Kidney (tissue), 13 donors: ENCODE measurements at regions not wholly inside any gene's neighbourhood (a gene's known extent, or its start where the extent isn't known, plus 50 kb on each side); places are given as distances from the start of the nearest gene placed in this dataset.

Experiments
- DNase-seq, 5 donors: peaks; one replicate each; pipeline ENCODE4 v3.0.0-alpha.2; 2013 to 2020
- FAIRE-seq: peaks from 2 replicates; lab custom pipeline; 2012; peaks lifted over from hg19 to GRCh38; lab: Jason Lieb, UNC
- H3K27ac ChIP-seq, 2 donors: one replicate each; pipeline ENCODE4 v1.7.0; 2013; ENCODE audit warnings: low read depth in 2 of 2, low read length in 2 of 2, inconsistent platforms in 1 of 2
- H3K27me3 ChIP-seq: one replicate; pipeline ENCODE4 v1.7.1; 2013; ENCODE audit warnings: low read length, inconsistent platforms; ENCODE audit not compliant: control insufficient read depth, insufficient read depth
- H3K36me3 ChIP-seq, 3 donors: one replicate each; pipeline versions ENCODE4 v1.7.0 to v1.7.1; 2013; ENCODE audit warnings: low read length in 3 of 3, control low read depth in 1 of 3, inconsistent platforms in 1 of 3; ENCODE audit not compliant: insufficient read depth in 3 of 3, control insufficient read depth in 2 of 3
- H3K4me1 ChIP-seq, 3 donors: one replicate each; pipeline versions ENCODE4 v1.7.0 to v1.7.1; 2013; ENCODE audit warnings: low read length in 3 of 3, inconsistent platforms in 1 of 3, low read depth in 1 of 3; ENCODE audit not compliant: control insufficient read depth in 2 of 3, insufficient read depth in 2 of 3
- H3K4me3 ChIP-seq, 3 donors: one replicate each; pipeline versions ENCODE4 v1.7.0 to v1.8.1; 2013; ENCODE audit warnings: low read length in 3 of 3, control low read depth in 1 of 3, inconsistent platforms in 1 of 3
- H3K9ac ChIP-seq, 3 donors: one replicate each; pipeline versions ENCODE4 v1.7.0 to v1.7.1; 2013; ENCODE audit warnings: low read length in 3 of 3, control low read depth in 1 of 3, inconsistent platforms in 1 of 3
- H3K9me3 ChIP-seq, 3 donors: one replicate each; pipeline versions ENCODE4 v1.7.0 to v1.7.1; 2013; ENCODE audit warnings: low read length in 3 of 3, control low read depth in 1 of 3, inconsistent platforms in 1 of 3; ENCODE audit not compliant: control insufficient read depth in 2 of 3, insufficient read depth in 1 of 3
- CTCF ChIP-seq: IDR thresholded peaks from 3 replicates; pipeline ENCODE4 v1.5.1; 2012; ENCODE audit warnings: mild to moderate bottlenecking, moderate library complexity, borderline replicate concordance; ENCODE audit not compliant: insufficient read depth; ENCODE audit errors: extremely low read depth
- intact Hi-C: fragments of 100-400 bp; cut with DNase I; formaldehyde crosslinking; loops from one replicate; pipeline ENCODE4 v1.11.1; 2022
- donor health status: control.
- donor health status: control.
- donor health status: control.
- donor health status: control.
- donor health status: control.
- donor health status: DM: yes; HTN: yes; CAD: no.
- donor health status: Normal renal cell carcinoma (clear cell type).

DNA sequence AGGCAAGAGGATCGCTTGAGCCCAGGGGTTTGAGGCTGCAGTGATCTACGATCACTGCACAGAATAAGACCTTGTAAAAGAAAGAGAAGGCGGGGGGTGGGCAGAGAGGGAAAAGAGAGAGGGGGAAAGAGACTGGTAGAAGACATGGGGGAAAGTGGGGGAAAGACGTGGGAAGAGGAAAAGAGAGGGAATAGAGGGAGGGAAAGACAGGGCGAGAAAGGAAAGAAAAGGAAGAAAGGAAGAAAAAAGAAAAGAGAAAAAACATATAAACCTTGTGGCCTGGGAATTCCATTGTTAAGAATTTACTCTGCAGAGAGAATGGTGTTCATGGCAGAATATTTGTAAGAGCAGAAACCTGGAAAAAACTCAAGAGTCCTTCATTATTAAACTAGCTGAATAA lies 120.4 kb downstream of the RMI2 start:
- no peak overlapping the region for H3K27ac ChIP-seq
- no peak for TF ChIP-seq CTCF
- H3K9ac ChIP-seq, result no peak overlapping the region
- H3K4me1 ChIP-seq, result no peaks in the 10 kb centered on the region
- FAIRE-seq, result no peak
- no peak for DNase-seq
- H3K9me3 ChIP-seq, result no peaks in the 10 kb centered on the region
- no peak overlapping the region for H3K4me3 ChIP-seq
- no peaks in the 10 kb centered on the region for H3K36me3 ChIP-seq
- intact Hi-C loops, result no loop called here
- H3K27me3 ChIP-seq, result no peaks in the 10 kb centered on the region

DNA sequence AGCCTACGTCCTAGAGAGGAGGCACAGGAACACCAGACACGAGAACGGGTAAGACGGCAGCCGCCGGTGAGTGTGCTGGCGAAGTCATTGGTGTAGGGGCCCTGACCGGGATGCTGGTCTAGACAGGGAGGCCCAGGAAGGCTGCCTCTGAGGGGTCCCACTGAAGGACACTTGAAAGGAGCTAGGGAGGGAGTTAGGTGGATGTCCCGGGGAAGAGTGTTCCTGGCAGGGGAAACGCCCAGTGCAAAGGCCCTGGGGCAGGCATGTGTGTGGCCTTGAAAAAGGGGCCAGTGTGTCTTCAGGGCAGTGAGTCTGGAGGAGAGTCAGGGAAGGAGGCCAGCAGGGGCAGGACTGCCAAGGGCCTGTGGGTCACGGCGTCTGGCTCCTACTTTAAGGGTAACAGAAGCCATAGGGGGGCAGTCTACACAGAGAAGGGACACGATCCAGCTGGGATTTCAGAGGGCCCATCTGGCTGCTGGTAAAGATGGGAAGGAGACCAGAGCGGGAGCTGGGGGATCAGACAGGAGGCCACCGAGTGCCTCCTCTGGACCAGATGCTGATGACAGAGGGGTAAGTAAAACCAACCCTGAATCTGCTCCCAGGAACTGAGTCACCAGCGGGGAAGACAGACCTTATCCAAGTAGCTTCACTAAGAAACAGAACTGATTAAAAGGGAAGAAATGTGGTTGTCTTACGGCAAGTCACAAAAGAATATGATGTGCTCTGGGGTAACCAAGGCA lies 115.9 kb downstream of the LITAF start:
- no peaks in the 10 kb centered on the region for H3K36me3 ChIP-seq
- H3K4me1 ChIP-seq, result no peaks in the 10 kb centered on the region
- no peak overlapping the region for H3K27ac ChIP-seq
- no peaks in the 10 kb centered on the region for H3K27me3 ChIP-seq
- FAIRE-seq (no peak), DNase-seq (no peak)
- no peak for TF ChIP-seq CTCF
- H3K9ac ChIP-seq, result no peak overlapping the region
- no peaks in the 10 kb centered on the region for H3K9me3 ChIP-seq
- intact Hi-C loops, result no loop called here
- H3K4me3 ChIP-seq, result no peak overlapping the region

GRCh38 chr16:11471548-11471947 lies 115.2 kb downstream of the LITAF start:
- Histone ChIP-seq H3K27ac (no peak overlapping the region), H3K4me1 (no peaks in the 10 kb centered on the region), H3K4me3 (no peak overlapping the region), H3K27me3 (no peaks in the 10 kb centered on the region), H3K9ac (no peak overlapping the region), H3K36me3 (no peaks in the 10 kb centered on the region), H3K9me3 (no peaks in the 10 kb centered on the region)
- intact Hi-C loops, result no loop called here
- TF ChIP-seq CTCF, result no peak
- DNase-seq (no peak), FAIRE-seq (no peak)

DNA sequence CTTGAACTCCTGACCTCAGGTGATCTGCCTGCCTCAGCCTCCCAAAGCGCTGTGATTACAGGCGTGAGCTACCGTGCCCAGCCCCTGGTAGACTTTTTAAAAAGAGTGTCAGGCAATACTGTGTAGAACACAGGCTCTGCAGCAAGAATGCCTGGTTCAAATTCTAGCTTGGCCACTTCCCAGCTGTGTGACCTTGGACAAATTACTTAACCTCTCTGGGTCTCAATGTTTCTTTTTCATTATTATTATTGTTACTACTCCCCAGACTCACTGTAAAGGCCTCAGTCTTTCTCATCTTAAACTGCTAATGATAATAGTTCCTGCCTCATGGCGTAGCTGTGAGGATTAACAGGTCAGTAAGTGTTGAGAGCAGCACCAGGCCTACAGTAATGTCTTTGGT lies 114.3 kb downstream of the LITAF start:
- Histone ChIP-seq H3K27me3 (no peaks in the 10 kb centered on the region), H3K4me1 (no peaks in the 10 kb centered on the region), H3K27ac (no peak overlapping the region), H3K9me3 (no peaks in the 10 kb centered on the region), H3K4me3 (no peak overlapping the region), H3K9ac (no peak overlapping the region), H3K36me3 (no peaks in the 10 kb centered on the region)
- FAIRE-seq, result no peak
- intact Hi-C loops, result no loop called here
- no peak for DNase-seq
- no peak for TF ChIP-seq CTCF
